C4-2B (cell line): ENCODE measurements at regions not wholly inside any gene's neighbourhood (a gene's known extent, or its start where the extent isn't known, plus 50 kb on each side); places are given as distances from the start of the nearest gene placed in this dataset.

Source experiments
- ZFX ChIP-seq: fragments of 450-650 bp; IDR thresholded peaks from 2 replicates; pipeline ENCODE4 v1.6.1; 2017
- TF ChIP-seq, protein P1 (sequence below): fragments of 450-650 bp; conservative IDR thresholded peaks from 2 replicates; pipeline ENCODE4 v1.5.1; 2017; ENCODE audit warnings: mild to moderate bottlenecking

DNA sequence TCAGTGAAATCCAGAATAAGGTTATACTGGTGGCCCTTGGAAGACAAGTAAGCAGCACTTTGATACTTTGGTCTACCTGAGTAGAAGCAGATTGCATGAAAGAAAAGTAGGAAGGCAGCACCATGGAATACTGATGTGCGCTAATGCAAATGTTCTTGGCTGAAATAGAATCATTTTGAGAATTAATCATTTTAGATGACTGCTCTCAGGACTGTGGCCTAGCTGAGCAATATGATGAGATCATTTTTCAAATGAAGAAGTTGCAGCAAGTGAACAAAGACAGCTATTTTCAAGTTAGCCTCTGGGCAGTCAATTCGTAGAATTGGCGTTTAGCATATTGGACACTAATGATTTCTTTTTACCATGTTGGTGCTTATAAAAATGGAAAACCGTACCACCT is 483.5 kb downstream of the TMEM232 start:
- TF ChIP-seq, protein P1, sequence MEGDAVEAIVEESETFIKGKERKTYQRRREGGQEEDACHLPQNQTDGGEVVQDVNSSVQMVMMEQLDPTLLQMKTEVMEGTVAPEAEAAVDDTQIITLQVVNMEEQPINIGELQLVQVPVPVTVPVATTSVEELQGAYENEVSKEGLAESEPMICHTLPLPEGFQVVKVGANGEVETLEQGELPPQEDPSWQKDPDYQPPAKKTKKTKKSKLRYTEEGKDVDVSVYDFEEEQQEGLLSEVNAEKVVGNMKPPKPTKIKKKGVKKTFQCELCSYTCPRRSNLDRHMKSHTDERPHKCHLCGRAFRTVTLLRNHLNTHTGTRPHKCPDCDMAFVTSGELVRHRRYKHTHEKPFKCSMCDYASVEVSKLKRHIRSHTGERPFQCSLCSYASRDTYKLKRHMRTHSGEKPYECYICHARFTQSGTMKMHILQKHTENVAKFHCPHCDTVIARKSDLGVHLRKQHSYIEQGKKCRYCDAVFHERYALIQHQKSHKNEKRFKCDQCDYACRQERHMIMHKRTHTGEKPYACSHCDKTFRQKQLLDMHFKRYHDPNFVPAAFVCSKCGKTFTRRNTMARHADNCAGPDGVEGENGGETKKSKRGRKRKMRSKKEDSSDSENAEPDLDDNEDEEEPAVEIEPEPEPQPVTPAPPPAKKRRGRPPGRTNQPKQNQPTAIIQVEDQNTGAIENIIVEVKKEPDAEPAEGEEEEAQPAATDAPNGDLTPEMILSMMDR: no peak
- no peak for TF ChIP-seq ZFX
